GM23338 (cell line): ENCODE measurements at regions not wholly inside any gene's neighbourhood (a gene's known extent, or its start where the extent isn't known, plus 50 kb on each side); places are given as distances from the start of the nearest gene placed in this dataset.
A peak's percentile ranks its signal among the peaks of the same experiment; 100 is the strongest.

Experiments
- ATAC-seq: fragments of 200-7000 bp; cut with Tn5 transposase; 3 replicates; pipeline ENCODE4 v1.9.1; 2020
- DNase-seq: peaks from one replicate; pipeline ENCODE4 v3.0.0-alpha.2; 2015; ENCODE audit warnings: low spot score
- H2AFZ ChIP-seq: fragments of 200-600 bp; sonication (generic); 2 replicates; pipeline ENCODE4 v1.8.0; 2016; ENCODE audit warnings: antibody characterized with exemption, mild to moderate bottlenecking, moderate library complexity
- H3F3A ChIP-seq: fragments of 200-600 bp; sonication (generic); replicated peaks from 2 replicates; pipeline ENCODE4 v1.8.0; 2017; ENCODE audit warnings: antibody characterized with exemption, mixed run types, low read depth
- H3K27ac ChIP-seq: fragments of 200-600 bp; sonication (generic); 2 replicates; pipeline ENCODE4 v1.6.1; 2016; ENCODE audit warnings: low read depth
- H3K27me3 ChIP-seq: fragments of 200-600 bp; sonication (generic); 2 replicates; pipeline ENCODE4 v1.8.0; 2016; ENCODE audit warnings: mild to moderate bottlenecking, mixed run types, moderate library complexity; ENCODE audit not compliant: insufficient read depth
- H3K36me3 ChIP-seq: fragments of 200-600 bp; sonication (generic); 2 replicates; pipeline ENCODE4 v1.8.0; 2016; ENCODE audit warnings: mild to moderate bottlenecking; ENCODE audit not compliant: insufficient read depth
- H3K4me1 ChIP-seq: fragments of 200-600 bp; sonication (generic); 2 replicates; pipeline ENCODE4 v1.8.0; 2016; ENCODE audit warnings: mild to moderate bottlenecking, moderate library complexity; ENCODE audit not compliant: insufficient read depth
- H3K4me2 ChIP-seq: fragments of 200-600 bp; sonication (generic); 2 replicates; pipeline ENCODE4 v1.7.1; 2017; ENCODE audit warnings: mixed run types
- H3K4me3 ChIP-seq: fragments of 200-600 bp; sonication (generic); 2 replicates; pipeline ENCODE4 v1.6.1; 2016; ENCODE audit warnings: mixed run types
- H3K79me2 ChIP-seq: fragments of 200-600 bp; sonication (generic); replicated peaks from 2 replicates; pipeline ENCODE4 v1.8.0; 2017; ENCODE audit warnings: mild to moderate bottlenecking; ENCODE audit not compliant: insufficient read depth
- H3K9me2 ChIP-seq: fragments of 200-600 bp; sonication (generic); 2 replicates; pipeline ENCODE4 v1.8.0; 2017; ENCODE audit not compliant: insufficient read depth
- H4K20me1 ChIP-seq: fragments of 200-600 bp; sonication (generic); replicated peaks from 2 replicates; pipeline ENCODE4 v1.8.0; 2017; ENCODE audit warnings: mild to moderate bottlenecking; ENCODE audit not compliant: insufficient read depth
- H3K27ac Mint-ChIP-seq: 2 replicates; pipeline ENCODE4 v1.8.0; 2020; ENCODE audit warnings: inconsistent platforms, mild to moderate bottlenecking, moderate library complexity, mixed read lengths
- H3K27me3 Mint-ChIP-seq: 3 replicates; pipeline ENCODE4 v1.8.0; 2022; ENCODE audit warnings: low read depth, mild to moderate bottlenecking, moderate library complexity, mixed read lengths, inconsistent platforms; ENCODE audit not compliant: insufficient read depth, poor library complexity
- H3K36me3 Mint-ChIP-seq: 3 replicates; pipeline ENCODE4 v1.8.0; 2021; ENCODE audit warnings: low read depth, mild to moderate bottlenecking, inconsistent platforms, moderate library complexity, mixed read lengths
- H3K4me1 Mint-ChIP-seq: 3 replicates; pipeline ENCODE4 v1.8.0; 2020; ENCODE audit warnings: mild to moderate bottlenecking, inconsistent platforms, mixed read lengths
- H3K4me3 Mint-ChIP-seq: 3 replicates; pipeline ENCODE4 v1.8.0; 2021; ENCODE audit warnings: moderate library complexity, mild to moderate bottlenecking, inconsistent platforms, mixed read lengths
- H3K9me3 Mint-ChIP-seq: 3 replicates; pipeline ENCODE4 v1.8.0; 2020; ENCODE audit warnings: moderate library complexity, mild to moderate bottlenecking, inconsistent platforms, mixed read lengths
- CREB1 ChIP-seq: fragments of 250-450 bp; sonication (Bioruptor Pico); IDR thresholded peaks from 2 replicates; pipeline ENCODE4 v1.5.0; 2020; ENCODE audit warnings: low read depth, mild to moderate bottlenecking, moderate library complexity
- CTCF ChIP-seq, 2 experiments: fragments of 200-600 bp in 1 of 2; sonication (generic) in 1 of 2; conservative IDR thresholded peaks; 2 replicates each; pipeline versions ENCODE4 v1.5.1 to v1.6.1; 2016 to 2017; ENCODE audit warnings: antibody characterized with exemption in 2 of 2, low read depth in 2 of 2, mild to moderate bottlenecking in 2 of 2, moderate library complexity in 1 of 2
- EZH2 ChIP-seq: fragments of 200-600 bp; sonication (generic); IDR thresholded peaks from one replicate; pipeline ENCODE4 v1.8.0; 2017; ENCODE audit warnings: antibody characterized with exemption, mild to moderate bottlenecking, low read depth; ENCODE audit not compliant: unreplicated experiment
- JUNB ChIP-seq: IDR thresholded peaks from one replicate; pipeline ENCODE4 v1.6.1; 2016; ENCODE audit warnings: antibody characterized with exemption; ENCODE audit not compliant: unreplicated experiment
- POLR2AphosphoS5 ChIP-seq: IDR thresholded peaks from 2 replicates; pipeline ENCODE4 v1.6.1; 2016; ENCODE audit warnings: antibody characterized with exemption, low read depth
- REST ChIP-seq: IDR thresholded peaks from one replicate; pipeline ENCODE4 v1.6.1; 2018; ENCODE audit warnings: antibody characterized with exemption; ENCODE audit not compliant: unreplicated experiment
- STAT1 ChIP-seq: IDR thresholded peaks from one replicate; pipeline ENCODE4 v1.6.1; 2016; ENCODE audit warnings: antibody characterized with exemption; ENCODE audit not compliant: unreplicated experiment
- ZNF114 ChIP-seq: fragments of 250-450 bp; sonication (Bioruptor Pico); IDR thresholded peaks from 2 replicates; pipeline ENCODE4 v1.5.0; 2020; ENCODE audit warnings: mild to moderate bottlenecking, moderate library complexity

- TF ChIP-seq CTCF (conservative IDR thresholded peaks at IDR 0.05; ENCODE audit: low read depth in 2 of 2) (no peak), STAT1 (no peak), CREB1 (CRISPR knock-in tag) (no peak), ZNF114 (CRISPR knock-in tag) (no peak), REST (no peak), POLR2AphosphoS5 (no peak), EZH2 (no peak)
Observed at GRCh38 chr13:24052547-24053518, 107.7 kb upstream of the SPATA13 start (continued).

- Mint-ChIP-seq H3K9me3 (no peaks in the 10 kb centered on the region), H3K27ac (no peak overlapping the region), H3K4me1 (peaks cover 24% of the 10 kb centered on the region), H3K27me3 (peaks cover 11% of the 10 kb centered on the region), H3K36me3 (no peaks in the 10 kb centered on the region), H3K4me3 (no peak overlapping the region)
- Histone ChIP-seq H3K4me2 (no peak overlapping the region), H3K36me3 (no peaks in the 10 kb centered on the region), H4K20me1 (no peaks in the 10 kb centered on the region), H2AFZ (0 out of 2 replicates have a peak overlapping the region, but pooled peaks have one; percentile 38), H3F3A (no peaks in the 10 kb centered on the region), H3K79me2 (no peaks in the 10 kb centered on the region), H3K27me3 (no peaks in the 10 kb centered on the region), H3K4me1 (peaks cover 14% of the 10 kb centered on the region; the same call in 1 of the 2 replicates), H3K4me3 (no peak overlapping the region), H3K27ac (peak overlapping the region; percentile 2; the same call in 1 of the 2 replicates), H3K9me2 (no peaks in the 10 kb centered on the region)
- TF ChIP-seq CREB1 (CRISPR knock-in tag) = no peak
- TF ChIP-seq JUNB = no peak
- TF ChIP-seq POLR2AphosphoS5 = no peak
- TF ChIP-seq CTCF (conservative IDR thresholded peaks at IDR 0.05; ENCODE audit: low read depth in 2 of 2) = peak; percentile 77 to 83
- DNase-seq (peak; percentile 90), ATAC-seq (peak; percentile 96)
Observed at GRCh38 chr13:24053519-24054251, 106.8 kb upstream of the SPATA13 start.
